DOHH2 (cell line): ENCODE measurements at regions not wholly inside any gene's neighbourhood (a gene's known extent, or its start where the extent isn't known, plus 50 kb on each side); places are given as distances from the start of the nearest gene placed in this dataset.

Experiments
- H3F3A ChIP-seq: fragments of 200-600 bp; sonication (generic), shearing (Covaris generic); 2 replicates; pipeline ENCODE4 v1.6.0; 2016; ENCODE audit warnings: antibody characterized with exemption, mild to moderate bottlenecking; ENCODE audit not compliant: control insufficient read depth, insufficient read depth
- H3K27ac ChIP-seq: fragments of 200-600 bp; sonication (generic); 2 replicates; pipeline ENCODE4 v1.5.1; 2014; ENCODE audit warnings: low read depth, mild to moderate bottlenecking, low read length, moderate library complexity
- H3K27me3 ChIP-seq: fragments of 200-600 bp; sonication (generic); 2 replicates; pipeline ENCODE4 v1.6.1; 2014; ENCODE audit warnings: mild to moderate bottlenecking, low read length, mixed read lengths; ENCODE audit not compliant: control insufficient read depth
- H3K36me3 ChIP-seq: fragments of 200-600 bp; sonication (generic); 2 replicates; pipeline ENCODE4 v1.6.1; 2014; ENCODE audit warnings: mild to moderate bottlenecking, low read length, moderate library complexity, mixed read lengths; ENCODE audit not compliant: control insufficient read depth
- H3K4me1 ChIP-seq: fragments of 200-600 bp; sonication (generic); 2 replicates; pipeline ENCODE4 v1.6.1; 2014; ENCODE audit warnings: mild to moderate bottlenecking, low read length, mixed read lengths; ENCODE audit not compliant: control insufficient read depth
- H3K4me2 ChIP-seq: fragments of 200-600 bp; sonication (generic); 2 replicates; pipeline ENCODE4 v1.6.0; 2014; ENCODE audit warnings: mild to moderate bottlenecking, low read length, moderate library complexity
- H3K4me3 ChIP-seq: fragments of 200-600 bp; sonication (generic); 2 replicates; pipeline ENCODE4 v1.5.1; 2014; ENCODE audit warnings: mild to moderate bottlenecking, low read length, mixed read lengths
- H3K79me2 ChIP-seq: fragments of 200-600 bp; sonication (generic); 2 replicates; pipeline ENCODE4 v1.6.1; 2014; ENCODE audit warnings: mild to moderate bottlenecking, low read length, mixed read lengths; ENCODE audit not compliant: control insufficient read depth
- H3K9me2 ChIP-seq: fragments of 200-600 bp; sonication (generic); replicated peaks from 2 replicates; pipeline ENCODE4 v1.6.1; 2014; ENCODE audit warnings: mild to moderate bottlenecking, low read length, mixed read lengths; ENCODE audit not compliant: control insufficient read depth
- H3K9me3 ChIP-seq: fragments of 200-600 bp; sonication (generic); 2 replicates; pipeline ENCODE4 v1.6.1; 2014; ENCODE audit warnings: antibody characterized with exemption, low read length, mixed read lengths; ENCODE audit not compliant: control insufficient read depth, insufficient read depth
- H4K20me1 ChIP-seq: fragments of 200-600 bp; sonication (generic); 2 replicates; pipeline ENCODE4 v1.6.0; 2014; ENCODE audit warnings: low read depth, mild to moderate bottlenecking, antibody characterized with exemption, low read length, moderate library complexity; ENCODE audit not compliant: control insufficient read depth, insufficient read depth
- EZH2phosphoT487 ChIP-seq: fragments of 200-600 bp; sonication (generic); IDR thresholded peaks from 2 replicates; pipeline ENCODE4 v1.6.1; 2017; ENCODE audit warnings: borderline replicate concordance, mild to moderate bottlenecking, antibody characterized with exemption, low read length, moderate library complexity, mixed read lengths
- TF ChIP-seq, protein P1 (sequence below): fragments of 200-600 bp; sonication (generic); IDR thresholded peaks from one replicate; pipeline ENCODE4 v1.5.1; 2014; ENCODE audit warnings: antibody characterized with exemption, mild to moderate bottlenecking, low read depth, low read length; ENCODE audit not compliant: poor library complexity, severe bottlenecking

DNA sequence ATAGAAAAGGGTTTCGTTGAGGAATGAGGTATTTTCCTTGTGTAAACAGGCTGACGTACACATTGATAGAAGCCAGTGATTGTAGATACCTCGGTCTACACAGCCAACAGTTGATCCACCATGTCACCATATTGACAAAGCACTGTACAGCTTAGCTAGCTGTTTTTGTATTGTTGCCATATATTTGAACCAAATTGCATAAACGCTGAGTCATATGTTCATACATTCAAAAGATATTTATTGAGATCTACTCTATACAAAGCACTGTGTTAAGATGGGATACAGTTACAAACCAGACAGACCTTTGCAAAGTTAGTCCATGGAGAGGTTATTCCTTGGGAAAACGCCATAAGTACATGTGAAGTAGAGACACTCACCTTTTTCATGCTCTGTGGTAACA, 132.4 kb upstream of the ATP1B1 start:
- H3K27me3 ChIP-seq, result peaks cover 2% of the 10 kb centered on the region; the same call in 1 of the 2 replicates
- TF ChIP-seq, protein P1, sequence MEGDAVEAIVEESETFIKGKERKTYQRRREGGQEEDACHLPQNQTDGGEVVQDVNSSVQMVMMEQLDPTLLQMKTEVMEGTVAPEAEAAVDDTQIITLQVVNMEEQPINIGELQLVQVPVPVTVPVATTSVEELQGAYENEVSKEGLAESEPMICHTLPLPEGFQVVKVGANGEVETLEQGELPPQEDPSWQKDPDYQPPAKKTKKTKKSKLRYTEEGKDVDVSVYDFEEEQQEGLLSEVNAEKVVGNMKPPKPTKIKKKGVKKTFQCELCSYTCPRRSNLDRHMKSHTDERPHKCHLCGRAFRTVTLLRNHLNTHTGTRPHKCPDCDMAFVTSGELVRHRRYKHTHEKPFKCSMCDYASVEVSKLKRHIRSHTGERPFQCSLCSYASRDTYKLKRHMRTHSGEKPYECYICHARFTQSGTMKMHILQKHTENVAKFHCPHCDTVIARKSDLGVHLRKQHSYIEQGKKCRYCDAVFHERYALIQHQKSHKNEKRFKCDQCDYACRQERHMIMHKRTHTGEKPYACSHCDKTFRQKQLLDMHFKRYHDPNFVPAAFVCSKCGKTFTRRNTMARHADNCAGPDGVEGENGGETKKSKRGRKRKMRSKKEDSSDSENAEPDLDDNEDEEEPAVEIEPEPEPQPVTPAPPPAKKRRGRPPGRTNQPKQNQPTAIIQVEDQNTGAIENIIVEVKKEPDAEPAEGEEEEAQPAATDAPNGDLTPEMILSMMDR, result no peak
- TF ChIP-seq EZH2phosphoT487, result no peak

DNA sequence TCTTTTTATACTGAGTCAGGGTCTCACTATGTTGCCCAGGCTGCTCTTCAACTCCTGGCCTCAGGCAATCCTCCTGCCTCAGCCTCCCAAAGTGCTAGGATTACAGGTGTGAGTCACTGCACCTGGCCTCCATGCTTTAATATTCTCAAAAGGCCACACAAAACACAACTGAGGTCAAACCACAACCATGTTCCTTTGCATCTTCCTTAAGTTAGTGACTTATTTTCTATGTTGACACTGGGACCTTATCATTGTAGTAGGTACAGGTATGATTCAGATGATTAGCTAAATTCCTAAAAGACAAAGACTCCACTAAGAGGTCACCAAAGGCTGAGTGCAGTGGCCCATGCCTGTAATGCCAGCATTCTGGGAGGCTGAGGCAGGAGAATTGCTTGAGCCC, 131.9 kb upstream of the ATP1B1 start:
- TF ChIP-seq, protein P1, result no peak
- no peak for TF ChIP-seq EZH2phosphoT487
- no peaks in the 10 kb centered on the region for H4K20me1 ChIP-seq
- no peak overlapping the region for H3K27ac ChIP-seq
- H3K79me2 ChIP-seq, result no peaks in the 10 kb centered on the region
- H3K4me2 ChIP-seq, result no peak overlapping the region
- peaks cover 2% of the 10 kb centered on the region; the same call in 1 of the 2 replicates for H3K27me3 ChIP-seq
- H3K9me3 ChIP-seq, result no peaks in the 10 kb centered on the region
- no peaks in the 10 kb centered on the region for H3K4me1 ChIP-seq
- H3F3A ChIP-seq, result no peaks in the 10 kb centered on the region
- H3K9me2 ChIP-seq, result no peaks in the 10 kb centered on the region
- no peak overlapping the region for H3K4me3 ChIP-seq
- H3K36me3 ChIP-seq, result no peaks in the 10 kb centered on the region

More for the DNA sequence above, 132.4 kb upstream of the ATP1B1 start:
- H3K4me2 ChIP-seq, result no peak overlapping the region
- no peak overlapping the region for H3K4me3 ChIP-seq
- H4K20me1 ChIP-seq, result no peaks in the 10 kb centered on the region
- H3K27ac ChIP-seq, result no peak overlapping the region
- H3K79me2 ChIP-seq, result no peaks in the 10 kb centered on the region
- no peaks in the 10 kb centered on the region for H3K36me3 ChIP-seq
- H3K9me2 ChIP-seq, result no peaks in the 10 kb centered on the region
- no peaks in the 10 kb centered on the region for H3K4me1 ChIP-seq
- H3F3A ChIP-seq, result no peaks in the 10 kb centered on the region
- no peaks in the 10 kb centered on the region for H3K9me3 ChIP-seq

DNA sequence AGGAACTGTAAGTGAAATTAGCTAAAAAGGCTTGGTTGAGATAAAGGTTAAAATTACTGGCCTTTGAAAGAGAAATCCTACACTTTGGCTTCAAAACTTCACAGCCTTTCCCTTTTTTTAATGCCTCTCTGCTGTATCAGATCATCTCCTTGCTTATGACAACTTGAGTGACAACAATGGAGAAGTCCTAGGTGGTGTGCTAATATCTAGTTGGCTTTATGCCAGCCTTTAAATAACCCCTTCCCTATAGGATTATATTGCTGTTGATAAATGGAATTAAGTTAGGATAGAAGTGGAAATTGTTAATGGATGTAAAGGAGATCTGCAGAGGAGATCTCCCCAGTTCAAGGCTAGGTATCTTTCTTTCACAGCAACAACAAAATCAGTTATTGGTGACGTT, 130.2 kb upstream of the ATP1B1 start:
- no peaks in the 10 kb centered on the region for H3K4me1 ChIP-seq
- TF ChIP-seq, protein P1, result no peak
- TF ChIP-seq EZH2phosphoT487, result no peak
- H3K4me2 ChIP-seq, result no peak overlapping the region
- no peaks in the 10 kb centered on the region for H3K36me3 ChIP-seq
- H3K9me3 ChIP-seq, result no peaks in the 10 kb centered on the region
- no peaks in the 10 kb centered on the region for H4K20me1 ChIP-seq
- H3K79me2 ChIP-seq, result no peaks in the 10 kb centered on the region
- no peak overlapping the region for H3K27ac ChIP-seq
- H3K9me2 ChIP-seq, result no peaks in the 10 kb centered on the region
- no peaks in the 10 kb centered on the region for H3F3A ChIP-seq
- no peak overlapping the region for H3K4me3 ChIP-seq
- H3K27me3 ChIP-seq, result no peaks in the 10 kb centered on the region

DNA sequence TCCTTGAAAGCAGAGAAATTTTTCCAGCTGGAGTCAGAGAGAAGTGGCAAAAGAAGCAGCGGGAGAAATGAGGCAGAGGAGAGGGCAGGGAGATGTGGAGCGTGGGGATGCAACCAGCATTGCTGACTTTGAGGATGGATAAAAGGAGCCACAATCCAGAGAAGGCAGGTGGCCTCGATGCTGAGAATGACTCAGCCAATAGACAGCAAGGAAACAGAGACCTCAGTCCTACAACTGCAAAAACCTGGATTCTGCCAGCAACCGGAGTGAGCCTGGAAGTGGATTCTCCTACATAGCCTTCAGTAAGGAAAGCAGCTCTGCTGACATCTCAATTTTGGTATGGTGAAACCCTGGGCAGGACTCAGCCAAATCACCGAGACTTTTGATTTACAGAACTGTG, 128.9 kb upstream of the ATP1B1 start:
- H4K20me1 ChIP-seq, result no peaks in the 10 kb centered on the region
- no peaks in the 10 kb centered on the region for H3K79me2 ChIP-seq
- H3K4me2 ChIP-seq, result no peak overlapping the region

More for the DNA sequence above, 128.9 kb upstream of the ATP1B1 start:
- TF ChIP-seq EZH2phosphoT487, result no peak
- no peaks in the 10 kb centered on the region for H3K4me1 ChIP-seq
- no peaks in the 10 kb centered on the region for H3K27me3 ChIP-seq
- H3F3A ChIP-seq, result no peaks in the 10 kb centered on the region
- no peaks in the 10 kb centered on the region for H3K9me3 ChIP-seq
- no peak overlapping the region for H3K27ac ChIP-seq
- no peaks in the 10 kb centered on the region for H3K36me3 ChIP-seq
- H3K4me3 ChIP-seq, result no peak overlapping the region
- no peaks in the 10 kb centered on the region for H3K9me2 ChIP-seq
